ENCODE measurements at regions not wholly inside any gene's neighbourhood (a gene's known extent, or its start where the extent isn't known, plus 50 kb on each side); places are given as distances from the start of the nearest gene placed in this dataset.

DNA sequence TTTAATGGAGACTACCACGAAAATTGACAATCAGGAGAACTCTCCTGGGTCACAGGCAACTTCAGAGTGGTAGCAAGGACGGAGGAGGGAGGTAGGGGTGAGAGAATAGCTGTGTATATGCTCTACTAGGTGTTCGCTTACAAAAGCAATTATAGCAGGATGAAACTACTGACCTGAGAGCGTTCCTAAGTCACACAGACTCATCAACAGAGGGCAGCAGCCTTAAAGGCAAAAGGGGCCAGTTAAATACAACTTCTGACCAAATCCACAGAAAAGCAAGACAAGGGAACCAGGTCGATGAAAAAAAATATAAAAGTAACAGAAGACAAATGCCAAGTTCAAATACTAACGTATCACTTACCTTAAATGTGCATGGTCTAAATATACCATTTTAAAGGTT, 894.6 kb downstream of the PLOD2 start:
- TF ChIP-seq CTCF (conservative IDR thresholded peaks at IDR 0.05 in 1 of 2, IDR thresholded peaks at IDR 0.05 in 1 of 2; ENCODE audit: low read depth in 1 of 2, low read length in 2 of 2) (peak in 1 of 2 donors; percentile 1), EZH2 (IDR thresholded peaks at IDR 0.05; ENCODE audit: low read length, missing control alignments) (no peak)
